ENCODE measurements at regions not wholly inside any gene's neighbourhood (a gene's known extent, or its start where the extent isn't known, plus 50 kb on each side); places are given as distances from the start of the nearest gene placed in this dataset.

DNA sequence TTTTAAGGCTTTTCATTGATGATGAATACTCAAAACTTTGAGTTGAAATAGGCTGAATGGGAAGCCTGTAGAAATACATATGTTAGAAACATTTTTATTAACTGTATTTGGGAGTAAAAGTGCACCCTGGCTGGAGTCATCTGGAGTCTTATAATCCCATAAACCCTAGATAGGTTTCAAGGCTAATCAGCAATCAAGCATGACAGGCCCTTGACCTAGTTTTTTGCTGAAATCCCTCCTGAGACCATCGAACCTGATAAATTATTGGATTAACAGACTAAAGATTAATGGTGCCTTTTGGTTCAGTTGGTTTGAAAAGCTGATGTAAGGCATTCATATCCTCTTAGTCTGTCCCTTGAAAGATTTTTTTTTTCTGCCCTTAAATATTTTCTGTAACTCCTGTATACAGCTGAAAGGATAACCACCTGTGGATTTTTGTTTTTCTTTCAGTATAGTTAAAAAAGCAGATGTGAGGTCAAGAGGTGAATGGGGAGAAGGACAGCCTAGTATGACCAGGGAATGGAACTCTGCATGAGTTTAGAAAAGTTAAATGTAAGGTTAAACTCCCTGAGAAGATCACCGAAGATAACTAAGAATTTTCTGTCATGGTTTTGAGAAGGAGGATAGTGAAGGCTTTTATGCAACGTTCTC lies 69.4 kb upstream of the STXBP5L start:
- no peak for DNase-seq (ENCODE audit: low spot score)

DNA sequence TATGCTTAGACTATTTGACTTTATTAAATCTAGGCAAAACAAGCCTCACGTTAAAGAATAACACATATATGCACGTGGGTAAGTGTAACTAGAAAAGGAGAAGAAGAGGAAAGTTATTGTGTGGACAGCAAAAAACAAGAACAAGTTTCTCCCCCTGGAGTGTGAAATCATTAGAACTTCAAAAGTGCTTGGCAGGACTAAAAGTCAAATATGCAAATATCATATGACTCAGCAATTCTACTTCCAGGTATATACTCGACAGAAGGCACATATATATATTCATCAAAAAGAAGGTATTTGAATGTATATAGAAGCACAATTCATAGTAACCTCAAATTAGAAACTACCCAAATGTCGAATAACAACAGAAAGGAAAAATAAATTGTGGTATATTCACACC lies 68.9 kb upstream of the STXBP5L start:
- DNase-seq (ENCODE audit: low spot score), result no peak

DNA sequence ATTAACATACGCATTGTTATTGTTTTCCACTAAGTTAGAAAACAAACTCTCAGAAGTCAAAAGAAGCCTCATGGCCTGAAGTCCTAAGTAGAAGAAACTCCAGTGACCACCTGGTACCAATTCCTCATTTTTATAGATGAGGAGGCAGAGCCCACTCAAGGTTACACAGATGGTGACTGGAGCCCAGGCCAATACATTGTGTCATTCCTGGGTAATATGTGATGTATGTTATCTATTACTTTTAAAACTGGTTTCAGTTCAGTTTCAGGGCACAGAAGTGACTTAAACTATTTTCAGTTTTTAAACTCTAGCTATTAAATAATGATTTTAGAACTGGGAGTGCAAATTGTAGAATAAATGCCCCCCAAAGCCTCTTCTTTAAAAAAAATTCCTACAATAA lies 66.7 kb upstream of the STXBP5L start:
- no peak for DNase-seq (ENCODE audit: low spot score)

- no peak for DNase-seq (ENCODE audit: low spot score)
Observed at GRCh38 chr3:120846073-120846472, 61.9 kb upstream of the STXBP5L start.

GRCh38 chr3:120848503-120848902 lies 59.5 kb upstream of the STXBP5L start:
- no peak for DNase-seq (ENCODE audit: low spot score)

- no peak for DNase-seq (ENCODE audit: low spot score)
Observed at GRCh38 chr3:120850381-120851295, 57.4 kb upstream of the STXBP5L start.

DNA sequence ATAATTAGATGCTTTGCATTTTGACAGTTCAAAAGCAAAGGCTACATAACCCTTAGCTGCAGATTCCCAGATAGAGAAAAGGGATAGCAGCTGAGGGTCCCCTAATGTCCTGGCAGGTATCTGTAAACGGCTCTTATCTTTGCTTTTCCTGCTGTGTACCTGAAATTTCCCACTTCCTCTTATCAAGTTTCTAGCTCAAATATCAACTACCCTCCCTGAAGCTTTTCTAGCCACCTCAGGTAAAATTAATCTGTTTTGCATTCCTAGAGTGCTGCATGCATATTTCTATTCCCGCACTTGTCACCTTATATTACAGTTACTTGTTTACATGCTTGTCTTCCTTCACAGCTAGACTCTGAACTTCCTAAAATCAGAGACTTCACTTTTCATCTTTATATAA lies 55.6 kb upstream of the STXBP5L start:
- no peak for DNase-seq (ENCODE audit: low spot score)

GRCh38 chr3:120853416-120853815 lies 54.6 kb upstream of the STXBP5L start:
- DNase-seq (ENCODE audit: low spot score), result no peak

DNA sequence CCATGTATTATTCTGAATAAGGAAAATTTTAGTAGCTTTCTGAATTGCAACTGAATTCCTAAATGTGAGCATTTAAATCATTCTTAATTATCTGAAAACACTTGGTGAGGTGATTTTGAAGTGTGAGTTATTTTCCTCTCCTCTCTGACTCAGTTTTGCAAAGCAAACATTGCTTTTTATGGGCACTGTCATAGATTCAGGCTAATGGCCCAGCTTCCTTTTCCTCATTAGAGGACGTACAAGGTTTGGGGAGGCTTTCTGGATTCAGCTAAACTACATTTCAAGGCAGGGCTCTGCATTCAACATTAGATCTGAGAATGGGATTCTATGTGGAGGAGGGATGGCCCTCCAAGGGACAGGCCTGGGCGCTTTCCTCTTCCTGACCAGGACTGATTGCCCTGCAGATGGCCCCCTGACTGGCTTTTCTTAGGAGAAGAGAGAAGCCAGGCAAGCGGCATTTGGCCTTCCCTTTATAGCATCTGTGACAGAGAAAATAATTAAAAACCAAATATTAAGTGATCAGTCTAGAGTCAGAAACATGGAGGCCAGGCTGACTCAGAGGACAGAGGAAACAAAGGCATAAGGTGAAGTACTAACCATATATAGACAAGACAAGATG lies 53.0 kb upstream of the STXBP5L start:
- DNase-seq (ENCODE audit: low spot score), result no peak

- DNase-seq (ENCODE audit: low spot score), result peak; percentile 42
Observed at GRCh38 chr3:120855665-120856437, 52.2 kb upstream of the STXBP5L start.

All from SW480 (cell line).